H1 (cell line): ENCODE measurements at regions not wholly inside any gene's neighbourhood (a gene's known extent, or its start where the extent isn't known, plus 50 kb on each side); places are given as distances from the start of the nearest gene placed in this dataset.

Source experiments
- CEBPB ChIP-seq: IDR thresholded peaks from 2 replicates; pipeline ENCODE4 v1.6.1; 2012; ENCODE audit warnings: low read depth, low read length
- EGR1 ChIP-seq: IDR thresholded peaks from 2 replicates; pipeline ENCODE4 v1.6.1; 2011; ENCODE audit warnings: low read depth, low read length, borderline replicate concordance
- NANOG ChIP-seq: IDR thresholded peaks from 2 replicates; pipeline ENCODE4 v1.6.1; 2011; ENCODE audit warnings: low read length, low read depth, mild to moderate bottlenecking, inconsistent platforms; ENCODE audit not compliant: insufficient read depth, poor library complexity, severe bottlenecking
- POLR2A ChIP-seq, 2 experiments: IDR thresholded peaks; 1 replicate in 1 of 2; 2 replicates in 1 of 2; pipeline ENCODE4 v1.6.1; 2011; ENCODE audit warnings: low read depth in 2 of 2, low read length in 2 of 2, mild to moderate bottlenecking in 2 of 2; ENCODE audit errors: control extremely low read depth in 1 of 2
- RAD21 ChIP-seq, 2 experiments: IDR thresholded peaks in 1 of 2; conservative IDR thresholded peaks in 1 of 2; 2 replicates each; pipeline ENCODE4 v1.6.1; 2011; ENCODE audit warnings: low read depth in 2 of 2, low read length in 2 of 2, improper control_type of control experiment in 1 of 2, inconsistent platforms in 1 of 2, mild to moderate bottlenecking in 1 of 2, moderate library complexity in 1 of 2
- TEAD4 ChIP-seq: IDR thresholded peaks from 2 replicates; pipeline ENCODE4 v1.6.1; 2012; ENCODE audit warnings: low read depth, low read length, inconsistent platforms, mixed read lengths

DNA sequence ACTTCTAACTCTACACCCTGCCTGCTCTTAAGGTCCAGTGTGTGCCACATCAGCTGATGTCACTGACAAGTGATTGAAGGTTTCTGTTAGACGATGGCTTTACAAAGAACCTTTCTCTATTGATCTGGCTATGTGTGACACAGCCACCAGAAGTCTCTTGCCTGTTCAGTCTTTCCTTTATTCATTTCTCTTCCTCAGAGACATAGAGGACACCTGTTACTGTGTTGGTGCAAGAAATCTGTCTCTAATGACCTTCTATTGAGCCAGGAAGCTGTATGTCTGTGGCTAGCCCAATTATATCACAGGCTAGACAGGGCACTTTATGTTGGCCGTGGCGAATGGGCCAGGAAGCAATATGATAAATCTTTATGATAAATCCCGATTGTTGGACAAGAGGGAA, 173.3 kb upstream of the GAP43 start:
- TF ChIP-seq RAD21 (IDR thresholded peaks at IDR 0.05 in 1 of 2, conservative IDR thresholded peaks at IDR 0.05 in 1 of 2; ENCODE audit: low read depth in 2 of 2, low read length in 2 of 2) (no peak), POLR2A (IDR thresholded peaks at IDR 0.05; ENCODE audit: control extremely low read depth in 1 of 2, low read depth in 2 of 2, low read length in 2 of 2) (no peak), CEBPB (no peak), TEAD4 (no peak), NANOG (no peak), EGR1 (no peak)
